Renal cortex interstitium (tissue), 11 donors: ENCODE measurements at regions not wholly inside any gene's neighbourhood (a gene's known extent, or its start where the extent isn't known, plus 50 kb on each side); places are given as distances from the start of the nearest gene placed in this dataset.
"Not testable (repeated sequence)": the region's sequence is repeated elsewhere in the genome, so short reads cannot be mapped to it uniquely, and the experiment has no call there.

Source experiments
- DNase-seq, 11 donors: peaks; one replicate each; pipeline ENCODE4 v3.0.0-alpha.2; 2013; ENCODE audit warnings: low read depth in 9 of 11, low spot score in 4 of 11; ENCODE audit errors: extremely low read depth in 1 of 11

GRCh38 chr7:79971058-79971457 is 163.6 kb upstream of the GNAI1 start:
- DNase-seq, result no peak

- DNase-seq, result no peak
Observed at GRCh38 chr7:79968894-79969293, 165.7 kb upstream of the GNAI1 start.

- no peak for DNase-seq
Observed at GRCh38 chr7:79968077-79968648, 166.5 kb upstream of the GNAI1 start.

GRCh38 chr7:79965946-79966345 is 168.7 kb upstream of the GNAI1 start:
- DNase-seq, result no peak

DNA sequence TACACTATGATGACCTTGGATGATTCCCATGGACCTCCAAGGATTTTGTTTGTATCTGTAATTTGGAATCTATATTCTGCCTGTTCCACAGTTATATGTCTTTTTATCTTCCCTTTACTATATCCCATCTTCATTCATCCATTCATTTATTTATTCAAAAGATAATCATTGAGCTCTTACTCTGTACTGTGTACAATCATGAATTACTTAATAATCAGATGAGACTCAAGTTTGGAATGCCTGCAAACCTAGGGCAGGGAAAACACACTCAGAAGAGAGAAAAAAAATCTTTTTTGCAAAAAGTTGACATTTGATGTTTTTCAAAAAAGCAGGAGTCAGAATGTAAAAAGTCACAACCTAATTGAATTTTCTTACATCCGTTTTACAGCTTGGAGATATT is 170.2 kb upstream of the GNAI1 start:
- DNase-seq, result no peak

DNA sequence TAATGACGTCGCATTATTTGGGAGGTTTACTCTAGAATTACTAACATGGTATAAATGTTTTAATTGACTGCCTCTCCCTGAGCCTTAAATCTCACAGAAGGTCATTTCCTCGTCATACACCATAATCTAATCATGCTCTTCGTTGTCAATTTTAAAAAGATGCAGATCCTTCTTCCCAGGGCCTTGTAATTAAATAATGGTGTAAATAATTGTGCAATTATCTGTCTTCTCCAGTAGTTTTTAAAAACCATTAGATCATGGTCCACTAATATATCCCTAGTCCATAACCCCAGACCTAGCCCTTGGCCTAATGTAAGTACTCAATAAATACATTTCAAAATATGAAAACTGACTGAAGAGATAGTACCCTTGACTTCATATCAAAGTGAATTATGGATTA is 181.5 kb upstream of the GNAI1 start:
- no peak for DNase-seq

DNA sequence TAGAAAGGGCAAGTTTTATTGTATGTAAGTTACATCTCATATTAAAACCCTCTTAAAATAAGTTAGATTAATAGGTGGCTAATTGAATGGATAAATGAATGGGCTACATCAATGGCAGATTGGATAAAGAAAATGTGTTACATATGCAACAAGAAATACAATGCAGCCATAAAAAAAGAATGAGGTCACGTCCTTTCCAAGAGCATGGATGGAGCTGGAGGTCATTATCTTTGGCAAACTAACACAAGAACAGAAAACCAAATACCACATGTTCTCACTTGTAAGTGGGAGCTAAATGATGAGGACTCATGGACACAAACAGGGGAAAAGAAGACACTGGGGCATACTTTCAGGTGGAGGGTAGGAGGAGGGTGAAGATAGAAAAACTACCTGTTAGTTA is 182.2 kb upstream of the GNAI1 start:
- no peak for DNase-seq

GRCh38 chr7:79951415-79951814 is 183.2 kb upstream of the GNAI1 start:
- no peak for DNase-seq

- no peak for DNase-seq
Observed at GRCh38 chr7:79949778-79950177, 184.9 kb upstream of the GNAI1 start.

DNA sequence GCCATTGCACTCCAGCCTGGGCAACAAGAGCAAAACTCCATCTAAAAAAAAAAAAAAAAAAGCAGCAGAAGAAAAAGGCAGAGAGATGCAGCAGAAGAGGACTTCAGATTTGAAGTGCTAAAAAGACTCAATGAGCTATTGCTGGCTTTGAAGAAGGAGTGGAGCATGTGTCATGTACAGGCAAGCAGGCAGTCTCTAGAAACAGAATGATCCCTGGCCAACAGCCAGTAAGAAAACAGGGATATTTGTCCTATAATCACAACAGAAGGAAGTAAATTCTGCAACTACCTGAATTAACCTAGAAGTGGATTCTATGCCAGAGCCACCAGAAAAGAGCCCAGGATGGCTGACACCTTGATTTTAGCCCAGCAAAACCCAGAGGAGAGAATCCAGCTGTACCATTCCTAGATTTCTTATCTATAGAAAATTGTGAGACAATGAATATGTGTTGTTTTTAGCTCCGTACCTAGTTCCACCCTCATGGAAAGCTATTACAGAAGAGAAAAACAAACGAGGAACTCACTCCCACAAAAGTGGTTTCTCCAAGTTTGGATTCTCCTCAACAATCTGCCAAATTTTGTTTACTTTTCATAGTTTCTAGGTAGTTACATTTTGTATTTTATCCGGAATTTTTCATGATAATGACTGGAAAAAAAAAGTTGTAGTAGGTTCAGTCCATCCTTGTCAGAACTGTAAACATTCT is 198.2 kb upstream of the GNAI1 start:
- DNase-seq, result no peak

DNA sequence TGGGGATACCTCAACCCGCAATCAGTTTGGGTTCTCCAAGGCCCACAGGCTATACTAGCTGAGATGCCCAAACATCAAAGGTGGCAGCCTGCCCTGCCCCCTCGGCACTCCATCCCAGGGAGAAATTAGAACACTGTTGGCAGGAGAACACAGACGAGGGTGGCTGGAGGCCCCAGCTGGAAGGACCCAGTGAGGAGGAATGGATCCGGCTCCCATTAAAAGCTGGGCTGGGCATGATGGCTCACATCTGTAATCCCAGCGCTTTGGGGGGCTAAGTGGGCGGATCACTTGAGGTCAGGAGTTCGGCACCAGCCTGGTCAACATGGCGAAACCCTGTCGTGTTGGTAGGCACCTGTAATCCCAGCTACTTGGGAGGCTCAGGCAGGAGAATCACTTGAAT is 199.9 kb upstream of the GNAI1 start:
- no peak for DNase-seq

DNA sequence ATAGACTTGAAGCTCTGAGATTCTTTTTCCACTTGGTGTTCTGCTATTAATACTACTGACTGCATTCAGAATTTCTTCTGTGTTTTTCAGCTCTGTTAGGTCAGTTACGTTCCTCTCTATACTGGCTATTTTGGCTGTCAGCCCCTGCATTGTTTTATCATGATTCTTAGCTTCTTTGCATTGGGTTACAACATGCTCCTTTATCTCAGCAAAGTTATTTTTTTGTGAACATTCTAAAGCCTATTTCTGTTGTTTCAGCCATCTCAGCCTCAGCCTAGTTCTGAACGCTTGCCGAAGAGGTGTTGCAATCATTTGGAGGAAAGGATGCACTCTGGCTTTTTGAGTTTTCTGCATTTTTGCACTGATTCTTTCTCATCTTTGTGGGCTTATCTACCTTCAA is 201.5 kb upstream of the GNAI1 start:
- DNase-seq, result no peak

- no peak for DNase-seq
Observed at GRCh38 chr7:79930604-79931003, 204.0 kb upstream of the GNAI1 start.

- no peak for DNase-seq
Observed at GRCh38 chr7:79927116-79927515, 207.5 kb upstream of the GNAI1 start.

- DNase-seq, result no peak
Observed at GRCh38 chr7:79923953-79924352, 210.7 kb upstream of the GNAI1 start.

GRCh38 chr7:79922894-79923293 is 211.7 kb upstream of the GNAI1 start:
- DNase-seq, result no peak

GRCh38 chr7:79921976-79922375 is 212.7 kb upstream of the GNAI1 start:
- no peak for DNase-seq

- not testable (repeated sequence) for DNase-seq
Observed at GRCh38 chr7:79918632-79919031, 216.0 kb upstream of the GNAI1 start.

- not testable (repeated sequence) for DNase-seq
Observed at GRCh38 chr7:79915346-79915745, 219.3 kb upstream of the GNAI1 start.

DNA sequence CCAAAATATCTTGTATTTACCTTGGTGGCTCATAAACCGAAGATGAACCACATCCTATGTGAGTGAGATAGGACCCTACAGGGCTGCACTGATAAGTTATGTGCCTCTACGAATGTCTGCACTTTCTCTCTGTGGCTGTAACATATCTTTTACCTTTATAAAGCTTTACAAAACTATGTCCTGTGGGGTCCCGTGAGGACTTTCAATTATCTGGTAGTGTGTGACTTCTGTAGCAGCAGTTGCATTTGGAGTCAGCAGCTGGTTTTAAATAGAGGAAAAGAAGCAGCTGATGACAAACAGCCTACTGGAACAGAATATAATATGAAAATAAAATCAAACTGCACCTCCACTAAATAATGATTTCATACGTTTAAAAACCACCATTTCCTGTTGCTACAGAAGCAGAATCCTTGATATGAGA is 222.4 kb upstream of the GNAI1 start:
- DNase-seq, result no peak

- DNase-seq, result no peak
Observed at GRCh38 chr7:79911420-79911819, 223.2 kb upstream of the GNAI1 start.
